CD4-positive, alpha-beta T cell (primary cell): ENCODE measurements at regions not wholly inside any gene's neighbourhood (a gene's known extent, or its start where the extent isn't known, plus 50 kb on each side); places are given as distances from the start of the nearest gene placed in this dataset.

Source experiments
- ATAC-seq: fragments of 200-7000 bp; cut with Tn5 transposase; one replicate; pipeline ENCODE4 v1.10.0; 2022; ENCODE audit warnings: mild to moderate bottlenecking; ENCODE audit not compliant: poor library complexity
- CTCF ChIA-PET: fragments of 350-600 bp; sonication (Branson Sonifier 250); formaldehyde crosslinking; loops from one replicate; lab custom pipeline; 2021; ENCODE audit warnings: antibody characterized with exemption, inconsistent platforms; lab: Charles Lee
- POLR2A ChIA-PET: fragments of 350-600 bp; sonication (Branson Sonifier 250); formaldehyde crosslinking; loops from one replicate; lab custom pipeline; 2021; ENCODE audit warnings: antibody characterized with exemption, inconsistent platforms; lab: Charles Lee
- DNase-seq, 14 experiments: peaks; one replicate each; pipeline ENCODE4 v3.0.0-alpha.2; 2013 to 2020; ENCODE audit warnings: mixed read lengths in 2 of 14
- H3K27ac ChIP-seq, 2 donors: one replicate each; pipeline versions ENCODE4 v1.5.1 to v1.7.0; 2013; ENCODE audit warnings: low read length in 2 of 2, low read depth in 1 of 2, mild to moderate bottlenecking in 1 of 2
- H3K27me3 ChIP-seq, 2 experiments: 1 replicate in 1 of 2; 2 replicates in 1 of 2; pipeline versions ENCODE4 v1.6.1 to v1.7.0; 2013; ENCODE audit warnings: low read length in 2 of 2, control low read depth in 1 of 2, mild to moderate bottlenecking in 1 of 2, moderate library complexity in 1 of 2; ENCODE audit not compliant: insufficient read depth in 2 of 2, control insufficient read depth in 1 of 2
- H3K36me3 ChIP-seq: one replicate; pipeline ENCODE4 v1.6.1; 2013; ENCODE audit warnings: low read length, control low read depth; ENCODE audit not compliant: insufficient read depth
- H3K4me1 ChIP-seq: one replicate; pipeline ENCODE4 v1.6.1; 2013; ENCODE audit warnings: low read length, control low read depth; ENCODE audit not compliant: insufficient read depth
- H3K4me3 ChIP-seq: one replicate; pipeline ENCODE4 v1.5.1; 2013; ENCODE audit warnings: mild to moderate bottlenecking, low read length, moderate library complexity
- H3K9me3 ChIP-seq, 2 experiments: 1 replicate in 1 of 2; 2 replicates in 1 of 2; pipeline versions ENCODE4 v1.6.1 to v1.7.0; 2013; ENCODE audit warnings: low read length in 2 of 2, mild to moderate bottlenecking in 2 of 2, control low read depth in 1 of 2, moderate library complexity in 1 of 2; ENCODE audit not compliant: control insufficient read depth in 1 of 2, insufficient read depth in 1 of 2
- H3K27ac Mint-ChIP-seq: one replicate; pipeline ENCODE4 v1.8.0; 2020; ENCODE audit warnings: mixed read lengths
- H3K27me3 Mint-ChIP-seq: one replicate; pipeline ENCODE4 v1.8.0; 2021; ENCODE audit warnings: mixed read lengths
- H3K36me3 Mint-ChIP-seq: one replicate; pipeline ENCODE4 v1.8.0; 2021; ENCODE audit warnings: low read depth, mixed read lengths
- H3K4me1 Mint-ChIP-seq: one replicate; pipeline ENCODE4 v1.8.0; 2021; ENCODE audit warnings: low read depth, mixed read lengths
- H3K4me3 Mint-ChIP-seq: one replicate; pipeline ENCODE4 v1.8.0; 2020; ENCODE audit warnings: mild to moderate bottlenecking, mixed read lengths
- H3K9me3 Mint-ChIP-seq: one replicate; pipeline ENCODE4 v1.8.0; 2020; ENCODE audit warnings: mixed read lengths
- CTCF ChIP-seq: fragments of 200-600 bp; IDR thresholded peaks from one replicate; pipeline ENCODE4 v1.8.0; 2022; ENCODE audit warnings: antibody characterized with exemption, mild to moderate bottlenecking
- intact Hi-C, 2 experiments: fragments of 100-400 bp; cut with DNase I in 1 of 2; cut with micrococcal nuclease in 1 of 2; formaldehyde crosslinking; loops; one replicate each; pipeline versions ENCODE4 v1.15.1 to v1.9.0; 2023 to 2025; cut with DNase I, micrococcal nuclease

GRCh38 chr18:22482948-22483347, 65.2 kb upstream of the CTAGE1 start:
- CTCF ChIA-PET = no interaction called here
- Histone ChIP-seq H3K27me3 (no peaks in the 10 kb centered on the region), H3K4me1 (no peaks in the 10 kb centered on the region), H3K4me3 (no peak overlapping the region), H3K36me3 (no peaks in the 10 kb centered on the region), H3K9me3 (no peaks in the 10 kb centered on the region), H3K27ac (no peak overlapping the region)
- no peak overlapping the region for H3K4me3 Mint-ChIP-seq
- intact Hi-C loops = no loop called here
- POLR2A ChIA-PET = no interaction called here
- H3K36me3 Mint-ChIP-seq = no peaks in the 10 kb centered on the region
- TF ChIP-seq CTCF = no peak
- H3K27ac Mint-ChIP-seq = no peak overlapping the region
- DNase-seq (no peak), ATAC-seq (no peak)
- no peaks in the 10 kb centered on the region for H3K4me1 Mint-ChIP-seq
- H3K27me3 Mint-ChIP-seq = no peaks in the 10 kb centered on the region
- H3K9me3 Mint-ChIP-seq = no peaks in the 10 kb centered on the region

- no peaks in the 10 kb centered on the region for H3K36me3 Mint-ChIP-seq
- CTCF ChIA-PET = no interaction called here
Observed at GRCh38 chr18:22483407-22483806, 65.7 kb upstream of the CTAGE1 start.

GRCh38 chr18:22484471-22484870, 66.8 kb upstream of the CTAGE1 start:
- no peak overlapping the region for H3K4me3 Mint-ChIP-seq
- CTCF ChIA-PET = no interaction called here

More at GRCh38 chr18:22483407-22483806, 65.7 kb upstream of the CTAGE1 start:
- Histone ChIP-seq H3K27me3 (no peaks in the 10 kb centered on the region), H3K36me3 (no peaks in the 10 kb centered on the region), H3K4me3 (no peak overlapping the region), H3K4me1 (no peaks in the 10 kb centered on the region), H3K27ac (no peak overlapping the region), H3K9me3 (no peaks in the 10 kb centered on the region)
- ATAC-seq (no peak), DNase-seq (no peak)
- no peaks in the 10 kb centered on the region for H3K9me3 Mint-ChIP-seq
- no peak for TF ChIP-seq CTCF
- POLR2A ChIA-PET = no interaction called here
- no peaks in the 10 kb centered on the region for H3K4me1 Mint-ChIP-seq
- no peaks in the 10 kb centered on the region for H3K27me3 Mint-ChIP-seq
- no peak overlapping the region for H3K27ac Mint-ChIP-seq
- intact Hi-C loops = no loop called here
- H3K4me3 Mint-ChIP-seq = no peak overlapping the region

More at GRCh38 chr18:22484471-22484870, 66.8 kb upstream of the CTAGE1 start:
- H3K36me3 Mint-ChIP-seq = no peaks in the 10 kb centered on the region
- no peak for DNase-seq
- Histone ChIP-seq H3K27ac (no peak overlapping the region), H3K36me3 (no peaks in the 10 kb centered on the region), H3K4me1 (no peaks in the 10 kb centered on the region), H3K4me3 (no peak overlapping the region), H3K27me3 (no peaks in the 10 kb centered on the region), H3K9me3 (peaks cover 0 to 4% of the 10 kb centered on the region in 2 experiments)
- POLR2A ChIA-PET = no interaction called here
- no peak overlapping the region for H3K27ac Mint-ChIP-seq
- no peaks in the 10 kb centered on the region for H3K27me3 Mint-ChIP-seq
- no peaks in the 10 kb centered on the region for H3K4me1 Mint-ChIP-seq
- TF ChIP-seq CTCF = no peak
- H3K9me3 Mint-ChIP-seq = no peaks in the 10 kb centered on the region
- intact Hi-C loops = no loop called here
- ATAC-seq = no peak
